H1 (cell line): ENCODE measurements at regions not wholly inside any gene's neighbourhood (a gene's known extent, or its start where the extent isn't known, plus 50 kb on each side); places are given as distances from the start of the nearest gene placed in this dataset.

Source experiments
- CTCF ChIA-PET: fragments of 300-600 bp; sonication (Branson Sonifier 250); formaldehyde crosslinking; loops from one replicate; lab custom pipeline; 2021; ENCODE audit not compliant: partially characterized antibody; lab: Charles Lee
- POLR2A ChIA-PET: fragments of 300-600 bp; sonication (Branson Sonifier 250); formaldehyde crosslinking; loops from one replicate; lab custom pipeline; 2021; ENCODE audit warnings: inconsistent platforms; ENCODE audit not compliant: partially characterized antibody; lab: Charles Lee
- DNase-seq, 2 experiments: peaks; one replicate each; pipeline versions ENCODE4 v3.0.0 to v3.0.0-alpha.2; 2010 to 2022; ENCODE audit warnings: low spot score in 2 of 2, low read depth in 1 of 2, mixed read lengths in 1 of 2
- FAIRE-seq: peaks from 2 replicates; lab custom pipeline; 2011; peaks lifted over from hg19 to GRCh38; lab: Jason Lieb, UNC
- H2AFZ ChIP-seq: 2 replicates; pipeline ENCODE4 v1.8.1; 2012; ENCODE audit warnings: low read length, inconsistent platforms
- H2AK5ac ChIP-seq: 2 replicates; pipeline ENCODE4 v1.6.1; 2013; ENCODE audit warnings: low read depth, low read length
- H2BK120ac ChIP-seq: replicated peaks from 2 replicates; pipeline ENCODE3; 2013; ENCODE audit warnings: low read depth, low read length, inconsistent platforms
- H2BK12ac ChIP-seq: 2 replicates; pipeline ENCODE4 v1.6.1; 2013; ENCODE audit warnings: low read depth, low read length
- H2BK15ac ChIP-seq: 2 replicates; pipeline ENCODE4 v1.6.1; 2013; ENCODE audit warnings: low read length
- H2BK20ac ChIP-seq: 2 replicates; pipeline ENCODE4 v1.6.1; 2013; ENCODE audit warnings: low read length
- H2BK5ac ChIP-seq: 2 replicates; pipeline ENCODE4 v1.6.1; 2013; ENCODE audit warnings: low read depth, low read length
- H3K14ac ChIP-seq: 2 replicates; pipeline ENCODE4 v1.6.1; 2013; ENCODE audit warnings: inconsistent platforms; ENCODE audit not compliant: insufficient read length
- H3K18ac ChIP-seq: 2 replicates; pipeline ENCODE4 v1.6.1; 2013; ENCODE audit warnings: low read length; ENCODE audit errors: extremely low read depth
- H3K23ac ChIP-seq: 2 replicates; pipeline ENCODE4 v1.6.1; 2013; ENCODE audit warnings: inconsistent platforms; ENCODE audit not compliant: insufficient read length
- H3K23me2 ChIP-seq: 2 replicates; pipeline ENCODE4 v1.6.1; 2013; ENCODE audit warnings: low read depth, low read length
- H3K27ac ChIP-seq: 2 replicates; pipeline ENCODE4 v1.6.1; 2011; ENCODE audit warnings: low read depth, low read length, inconsistent platforms
- H3K27me3 ChIP-seq, 4 experiments: replicated peaks in 1 of 4; 1 replicate in 1 of 4; 2 replicates in 3 of 4; pipeline versions ENCODE4 v1.6.1 to v1.8.1; 2011 to 2013; ENCODE audit warnings: low read length in 3 of 4, mild to moderate bottlenecking in 3 of 4, inconsistent platforms in 2 of 4, mixed read lengths in 2 of 4, moderate library complexity in 1 of 4; ENCODE audit not compliant: control insufficient read depth in 3 of 4, insufficient read depth in 3 of 4; ENCODE audit errors: extremely low read depth in 1 of 4
- H3K36me3 ChIP-seq, 4 experiments: 2 replicates each; pipeline versions ENCODE4 v1.6.1 to v1.8.1; 2011 to 2013; ENCODE audit warnings: mild to moderate bottlenecking in 4 of 4, low read length in 3 of 4, moderate library complexity in 2 of 4, control low read depth in 1 of 4, inconsistent platforms in 1 of 4; ENCODE audit not compliant: insufficient read depth in 4 of 4, control insufficient read depth in 2 of 4
- H3K4ac ChIP-seq: replicated peaks from 2 replicates; pipeline ENCODE3; 2013; ENCODE audit warnings: low read length, low read depth, mixed read lengths, inconsistent platforms; ENCODE audit not compliant: insufficient read length
- H3K4me1 ChIP-seq, 4 experiments: replicated peaks in 1 of 4; 1 replicate in 1 of 4; 2 replicates in 3 of 4; pipeline versions ENCODE4 v1.6.1 to v1.8.1; 2011 to 2013; ENCODE audit warnings: low read length in 3 of 4, inconsistent platforms in 2 of 4, mixed read lengths in 1 of 4; ENCODE audit not compliant: insufficient read depth in 4 of 4, control insufficient read depth in 3 of 4
- H3K4me2 ChIP-seq, 2 experiments: 2 replicates each; pipeline versions ENCODE4 v1.6.1 to v1.8.1; 2011 to 2013; ENCODE audit warnings: low read depth in 2 of 2, low read length in 2 of 2, control low read depth in 1 of 2, inconsistent platforms in 1 of 2, mild to moderate bottlenecking in 1 of 2; ENCODE audit not compliant: insufficient read depth in 1 of 2
- H3K4me3 ChIP-seq, 4 experiments: fragments of 200-600, 300-600 bp in 1 of 4; sonication (generic), shearing (Covaris generic), sonication (Bioruptor Twin) in 1 of 4; 2 replicates each; pipeline versions ENCODE4 v1.5.1 to v1.8.1; 2011 to 2016; ENCODE audit warnings: low read length in 4 of 4, low read depth in 3 of 4, control low read depth in 2 of 4, inconsistent platforms in 2 of 4, mild to moderate bottlenecking in 2 of 4, mixed read lengths in 1 of 4, moderate library complexity in 1 of 4; ENCODE audit not compliant: insufficient read depth in 2 of 4; ENCODE audit errors: extremely low read depth in 1 of 4
- H3K56ac ChIP-seq: replicated peaks from 2 replicates; pipeline ENCODE3; 2013; ENCODE audit warnings: low read depth, mild to moderate bottlenecking, mixed read lengths, low read length, inconsistent platforms; ENCODE audit not compliant: insufficient read length
- H3K79me1 ChIP-seq: 2 replicates; pipeline ENCODE4 v1.6.1; 2013; ENCODE audit warnings: low read depth, low read length, control low read depth
- H3K79me2 ChIP-seq, 2 experiments: 2 replicates each; pipeline versions ENCODE4 v1.6.1 to v1.8.1; 2012 to 2013; ENCODE audit warnings: low read length in 2 of 2, mild to moderate bottlenecking in 2 of 2, inconsistent platforms in 1 of 2; ENCODE audit not compliant: insufficient read depth in 2 of 2, control insufficient read depth in 1 of 2
- H3K9ac ChIP-seq, 4 experiments: replicated peaks in 1 of 4; 1 replicate in 1 of 4; 2 replicates in 3 of 4; pipeline versions ENCODE4 v1.6.1 to v1.8.1; 2011 to 2013; ENCODE audit warnings: low read depth in 3 of 4, low read length in 3 of 4, control low read depth in 2 of 4, mild to moderate bottlenecking in 2 of 4, moderate library complexity in 2 of 4, inconsistent platforms in 1 of 4; ENCODE audit errors: extremely low read depth in 1 of 4
- H3K9me3 ChIP-seq, 2 experiments: 2 replicates each; pipeline versions ENCODE4 v1.6.1 to v1.8.1; 2012 to 2013; ENCODE audit warnings: mild to moderate bottlenecking in 2 of 2, moderate library complexity in 2 of 2, control low read depth in 1 of 2, inconsistent platforms in 1 of 2, low read depth in 1 of 2, low read length in 1 of 2, mixed read lengths in 1 of 2; ENCODE audit not compliant: insufficient read depth in 2 of 2
- H4K20me1 ChIP-seq, 2 experiments: replicated peaks in 1 of 2; 2 replicates each; pipeline versions ENCODE3 to v1.8.1; 2011 to 2013; ENCODE audit warnings: inconsistent platforms in 2 of 2, low read length in 2 of 2, mild to moderate bottlenecking in 1 of 2; ENCODE audit not compliant: insufficient read depth in 2 of 2, control insufficient read depth in 1 of 2
- H4K5ac ChIP-seq: 2 replicates; pipeline ENCODE4 v1.6.1; 2013; ENCODE audit warnings: low read length, low read depth, mixed read lengths, inconsistent platforms; ENCODE audit not compliant: insufficient read length
- H4K8ac ChIP-seq: 2 replicates; pipeline ENCODE4 v1.8.0; 2013; ENCODE audit warnings: mild to moderate bottlenecking, moderate library complexity, low read length, inconsistent platforms; ENCODE audit not compliant: insufficient read depth; ENCODE audit errors: extremely low read depth
- H4K91ac ChIP-seq: replicated peaks from 2 replicates; pipeline ENCODE3; 2013; ENCODE audit warnings: low read length, mixed read lengths, inconsistent platforms; ENCODE audit not compliant: insufficient read length
- KDM1A ChIP-seq: fragments of 200-600, 300-600 bp; sonication (generic); IDR thresholded peaks from 2 replicates; pipeline ENCODE4 v1.7.1; 2016; ENCODE audit warnings: mild to moderate bottlenecking, low read length, borderline replicate concordance
- SIN3A ChIP-seq, 2 experiments: IDR thresholded peaks in 1 of 2; conservative IDR thresholded peaks in 1 of 2; 2 replicates each; pipeline ENCODE4 v1.6.1; 2011 to 2012; ENCODE audit warnings: low read length in 2 of 2, improper control_type of control experiment in 1 of 2, low read depth in 1 of 2, mild to moderate bottlenecking in 1 of 2
- TCF12 ChIP-seq: IDR thresholded peaks from 2 replicates; pipeline ENCODE4 v1.6.1; 2011; ENCODE audit warnings: low read depth, mild to moderate bottlenecking, low read length
- WGBS, 2 experiments: shearing (Covaris generic) in 1 of 2; methylation state at CpG; one replicate each; pipeline versions ENCODE4 v1.1.6 to v1.1.7; 2013 to 2015; ENCODE audit warnings: low lambda C conversion rate in 2 of 2, mixed read lengths in 2 of 2, inconsistent platforms in 1 of 2, low coverage in 1 of 2, missing lambda C conversion rate in 1 of 2; ENCODE audit not compliant: insufficient replicate concordance in 2 of 2, insufficient coverage in 1 of 2, insufficient read length in 1 of 2; ENCODE audit errors: extremely low coverage in 1 of 2, missing lambda C conversion rate in 1 of 2; 5-methylcytosine and 5-hydroxymethylcytosine counted together

DNA sequence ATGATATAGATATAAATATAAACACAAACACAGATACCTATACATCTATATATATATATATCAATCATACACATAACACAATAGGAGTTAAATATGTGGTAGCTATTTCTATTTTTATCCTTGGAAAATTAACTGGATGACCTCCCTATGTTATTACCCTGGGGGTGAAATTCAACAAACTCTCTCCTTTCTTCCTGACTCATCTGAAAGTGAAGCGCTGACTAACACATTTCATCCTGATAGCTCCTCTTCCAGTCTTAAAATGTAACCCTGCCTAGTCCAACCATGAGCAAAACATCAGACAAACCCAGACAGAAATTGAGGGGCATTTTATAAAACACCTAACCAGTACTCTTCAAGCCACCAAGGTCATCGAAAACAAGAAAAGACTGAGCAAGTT lies 220.6 kb upstream of the ISX start:
- Histone ChIP-seq H2BK20ac (no peak overlapping the region), H3K18ac (peak overlapping the region; percentile 43; the same call in 1 of the 2 replicates), H3K23me2 (peaks cover 1% of the 10 kb centered on the region; the same call in 1 of the 2 replicates), H2AK5ac (no peak overlapping the region), H3K9ac (no peak overlapping the region), H3K14ac (no peak overlapping the region), H2BK120ac (no peak overlapping the region), H3K9me3 (peaks cover 12 to 15% of the 10 kb centered on the region in 2 experiments), H3K4me3 (no peak overlapping the region), H3K4me2 (no peak overlapping the region), H3K56ac (no peak overlapping the region), H4K8ac (no peak overlapping the region), H3K36me3 (peaks cover 0 to 12% (median 1%) of the 10 kb centered on the region in 4 experiments; a peak in 3 of 8 replicates), H2BK12ac (no peak overlapping the region), H3K4me1 (peaks cover 2 to 13% (median 11%) of the 10 kb centered on the region in 4 experiments; a peak in 4 of 7 replicates), H2AFZ (peak overlapping the region; percentile 49; the same call in 1 of the 2 replicates), H3K4ac (no peak overlapping the region), H4K20me1 (no peaks in the 10 kb centered on the region), H3K27ac (no peak overlapping the region), H3K27me3 (no peaks in the 10 kb centered on the region), H4K91ac (no peak overlapping the region), H3K79me2 (no peaks in the 10 kb centered on the region), H3K23ac (no peak overlapping the region), H4K5ac (no peak overlapping the region), H3K79me1 (no peaks in the 10 kb centered on the region), H2BK5ac (no peak overlapping the region), H2BK15ac (no peak overlapping the region)
- TF ChIP-seq SIN3A (conservative IDR thresholded peaks at IDR 0.05 in 1 of 2, IDR thresholded peaks at IDR 0.05 in 1 of 2; ENCODE audit: low read depth in 1 of 2, low read length in 2 of 2) (no peak), TCF12 (no peak), KDM1A (no peak)
- no peak for DNase-seq
- CTCF ChIA-PET: interaction anchor here (0.7 to 1.1 kb wide), 3 partner anchors 48 to 430 kb away, joined by 3 read pairs; no protein-coding TSS in a partner anchor
- POLR2A ChIA-PET: no interaction called here
- no peak for FAIRE-seq
- whole genome bisulfite sequencing, 2 experiments: 93% methylated on average over 2 of the region's 2 CpGs; no CpG with 5 or more reads in 1 of the 2 experiments
